Prostate gland (tissue), 2 donors: ENCODE measurements at regions not wholly inside any gene's neighbourhood (a gene's known extent, or its start where the extent isn't known, plus 50 kb on each side); places are given as distances from the start of the nearest gene placed in this dataset.

Experiments
- DNase-seq: peaks from one replicate; pipeline ENCODE4 v3.0.0-alpha.2; 2019; ENCODE audit warnings: low spot score
- H3K27ac ChIP-seq, 2 donors: fragments of 200-600 bp; sonication (generic); 2 replicates each; pipeline ENCODE4 v1.5.1; 2017 to 2019
- H3K27me3 ChIP-seq: fragments of 200-600 bp; sonication (generic); replicated peaks from 2 replicates; pipeline ENCODE4 v1.5.1; 2019; ENCODE audit not compliant: insufficient read depth
- H3K36me3 ChIP-seq, 2 donors: fragments of 200-600 bp; sonication (generic); 1 replicate in 1 of 2; 2 replicates in 1 of 2; pipeline versions ENCODE4 v1.5.1 to v1.8.1; 2017 to 2019
- H3K4me1 ChIP-seq: fragments of 200-600 bp; sonication (generic); replicated peaks from 2 replicates; pipeline ENCODE4 v1.5.1; 2019
- H3K4me3 ChIP-seq, 2 donors: fragments of 200-600 bp; sonication (generic); 2 replicates each; pipeline ENCODE4 v1.5.1; 2017 to 2019
- H3K9me3 ChIP-seq: fragments of 200-600 bp; sonication (generic); 2 replicates; pipeline ENCODE4 v1.5.1; 2017
- POLR2A ChIP-seq: fragments of 450-650 bp; IDR thresholded peaks from one replicate; pipeline ENCODE4 v1.6.1; 2016; ENCODE audit warnings: antibody characterized with exemption, mild to moderate bottlenecking
- POLR2AphosphoS5 ChIP-seq: sonication (generic); formaldehyde crosslinking; IDR thresholded peaks from one replicate; pipeline ENCODE4 v1.6.1; 2017; ENCODE audit warnings: antibody characterized with exemption
- WGBS: methylation state at CpG from one replicate; pipeline ENCODE4 v1.1.5; 2018; 5-methylcytosine and 5-hydroxymethylcytosine counted together
- intact Hi-C: fragments of 100-400 bp; cut with DNase I; formaldehyde crosslinking; loops from one replicate; pipeline ENCODE4 v1.14.2; 2022
- TF ChIP-seq, protein P1 (sequence below), 4 experiments: fragments of 200-600 bp in 2 of 4; fragments of 450-650 bp in 2 of 4; sonication (generic) in 2 of 4; IDR thresholded peaks; 1 replicate in 3 of 4; 2 replicates in 1 of 4; pipeline ENCODE4 v1.5.1; 2016 to 2019; ENCODE audit warnings: antibody characterized with exemption in 4 of 4, mild to moderate bottlenecking in 2 of 4, moderate library complexity in 2 of 4

DNA sequence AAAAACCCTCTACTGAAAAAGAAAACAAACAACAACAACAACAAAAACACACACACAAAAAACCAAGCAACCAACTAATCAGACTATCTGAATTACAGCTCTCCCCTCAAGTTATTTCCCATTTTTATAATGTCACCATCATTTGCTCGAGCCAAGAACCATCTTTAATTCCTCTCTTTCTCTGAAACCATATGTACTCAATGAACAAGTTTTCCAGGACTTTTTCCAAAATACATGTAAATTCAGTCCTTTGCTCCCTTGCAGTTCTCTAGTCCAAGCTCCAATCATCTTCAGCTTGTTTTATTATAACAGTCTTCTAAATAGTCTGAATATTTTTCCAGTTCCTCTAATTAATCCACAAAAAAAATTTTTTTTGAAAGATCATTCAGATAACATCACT lies 506.0 kb downstream of the NXPH1 start:
- Histone ChIP-seq H3K4me3 (no peak overlapping the region), H3K27ac (no peak overlapping the region), H3K36me3 (no peaks in the 10 kb centered on the region), H3K4me1 (no peaks in the 10 kb centered on the region), H3K9me3 (no peaks in the 10 kb centered on the region), H3K27me3 (no peaks in the 10 kb centered on the region)
- no peak for DNase-seq
- intact Hi-C loops: no loop called here
- WGBS: 67% methylated on average over 1 of the region's 1 CpG
- TF ChIP-seq POLR2A (no peak), POLR2AphosphoS5 (no peak)
- TF ChIP-seq, protein P1, sequence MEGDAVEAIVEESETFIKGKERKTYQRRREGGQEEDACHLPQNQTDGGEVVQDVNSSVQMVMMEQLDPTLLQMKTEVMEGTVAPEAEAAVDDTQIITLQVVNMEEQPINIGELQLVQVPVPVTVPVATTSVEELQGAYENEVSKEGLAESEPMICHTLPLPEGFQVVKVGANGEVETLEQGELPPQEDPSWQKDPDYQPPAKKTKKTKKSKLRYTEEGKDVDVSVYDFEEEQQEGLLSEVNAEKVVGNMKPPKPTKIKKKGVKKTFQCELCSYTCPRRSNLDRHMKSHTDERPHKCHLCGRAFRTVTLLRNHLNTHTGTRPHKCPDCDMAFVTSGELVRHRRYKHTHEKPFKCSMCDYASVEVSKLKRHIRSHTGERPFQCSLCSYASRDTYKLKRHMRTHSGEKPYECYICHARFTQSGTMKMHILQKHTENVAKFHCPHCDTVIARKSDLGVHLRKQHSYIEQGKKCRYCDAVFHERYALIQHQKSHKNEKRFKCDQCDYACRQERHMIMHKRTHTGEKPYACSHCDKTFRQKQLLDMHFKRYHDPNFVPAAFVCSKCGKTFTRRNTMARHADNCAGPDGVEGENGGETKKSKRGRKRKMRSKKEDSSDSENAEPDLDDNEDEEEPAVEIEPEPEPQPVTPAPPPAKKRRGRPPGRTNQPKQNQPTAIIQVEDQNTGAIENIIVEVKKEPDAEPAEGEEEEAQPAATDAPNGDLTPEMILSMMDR (IDR thresholded peaks at IDR 0.05): no peak

DNA sequence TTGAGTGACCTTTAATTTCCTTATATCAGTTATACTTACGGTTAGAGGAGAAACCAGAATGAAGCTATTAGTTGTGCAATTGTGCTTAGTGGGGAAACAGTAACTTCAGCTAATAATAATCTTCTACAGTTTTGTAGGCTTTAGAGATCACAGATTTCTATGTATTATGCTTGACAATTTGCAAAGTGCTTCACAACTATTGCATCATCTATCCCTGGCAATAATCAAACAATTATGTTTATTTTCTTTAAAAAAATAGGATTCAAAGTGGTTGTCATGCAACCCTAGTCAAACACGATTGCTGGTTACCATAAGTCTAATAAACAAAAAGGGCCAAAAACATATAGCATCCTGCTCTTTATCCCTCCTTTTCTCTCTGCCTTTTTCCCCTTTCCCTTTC lies 530.3 kb downstream of the NXPH1 start:
- DNase-seq: no peak
- Histone ChIP-seq H3K4me1 (no peaks in the 10 kb centered on the region), H3K36me3 (no peaks in the 10 kb centered on the region), H3K27ac (no peak overlapping the region), H3K9me3 (no peaks in the 10 kb centered on the region), H3K27me3 (no peaks in the 10 kb centered on the region), H3K4me3 (no peak overlapping the region)
- TF ChIP-seq POLR2AphosphoS5: no peak
- TF ChIP-seq, protein P1 (IDR thresholded peaks at IDR 0.05): no peak
- no peak for TF ChIP-seq POLR2A
- 81% methylated on average over 2 of the region's 2 CpGs for WGBS
- intact Hi-C loops: no loop called here

DNA sequence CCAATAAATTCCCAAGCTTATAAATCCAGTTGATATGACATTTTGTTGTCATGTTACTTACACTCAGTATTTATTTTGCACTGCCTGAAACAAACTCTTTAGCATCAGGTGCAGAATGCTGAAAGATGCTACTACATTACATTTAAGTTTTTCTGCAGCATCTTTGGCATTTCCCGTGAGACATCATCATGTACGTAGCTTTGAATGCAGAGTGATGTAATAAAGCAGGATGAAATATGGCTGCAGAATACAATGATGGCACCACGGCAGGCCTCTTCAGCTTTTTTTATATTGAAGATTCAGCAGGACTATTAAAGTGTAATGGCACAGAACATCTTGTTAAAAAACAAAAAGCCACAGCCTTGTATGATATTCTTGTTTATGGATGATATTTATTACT lies 531.8 kb downstream of the NXPH1 start:
- Histone ChIP-seq H3K4me1 (no peaks in the 10 kb centered on the region), H3K4me3 (no peak overlapping the region), H3K9me3 (no peaks in the 10 kb centered on the region), H3K27me3 (no peaks in the 10 kb centered on the region), H3K36me3 (no peaks in the 10 kb centered on the region), H3K27ac (no peak overlapping the region)
- WGBS: 77% methylated on average over 3 of the region's 3 CpGs
- DNase-seq: no peak
- TF ChIP-seq POLR2AphosphoS5 (no peak), POLR2A (no peak)
- TF ChIP-seq, protein P1 (IDR thresholded peaks at IDR 0.05): no peak
- intact Hi-C loops: no loop called here

DNA sequence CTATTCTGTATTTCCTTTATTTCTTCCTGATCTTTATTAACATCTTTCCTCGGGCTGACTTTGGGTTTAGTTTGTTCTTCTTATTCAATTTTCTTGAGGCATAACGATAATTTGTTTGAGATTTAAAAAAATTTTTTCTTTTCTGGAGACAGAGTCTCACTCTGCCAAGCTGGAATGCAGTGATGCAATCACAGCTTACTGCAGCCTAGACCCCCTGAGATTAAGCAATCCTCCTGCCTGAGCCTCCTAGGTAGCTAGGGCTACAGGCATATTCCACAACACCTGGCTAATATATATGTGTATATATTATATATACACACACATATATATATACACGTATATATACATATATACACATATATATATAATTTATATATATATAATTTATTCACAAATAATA lies 540.2 kb downstream of the NXPH1 start:
- no peaks in the 10 kb centered on the region for H3K4me1 ChIP-seq
- no peaks in the 10 kb centered on the region for H3K27me3 ChIP-seq
- 66% methylated on average over 3 of the region's 3 CpGs for WGBS
- no peaks in the 10 kb centered on the region for H3K36me3 ChIP-seq
- TF ChIP-seq, protein P1 (IDR thresholded peaks at IDR 0.05): no peak
- no peak for TF ChIP-seq POLR2A
- no peak for TF ChIP-seq POLR2AphosphoS5
- intact Hi-C loops: no loop called here
- no peak overlapping the region for H3K27ac ChIP-seq
- no peak for DNase-seq
- no peak overlapping the region for H3K4me3 ChIP-seq
- no peaks in the 10 kb centered on the region for H3K9me3 ChIP-seq

DNA sequence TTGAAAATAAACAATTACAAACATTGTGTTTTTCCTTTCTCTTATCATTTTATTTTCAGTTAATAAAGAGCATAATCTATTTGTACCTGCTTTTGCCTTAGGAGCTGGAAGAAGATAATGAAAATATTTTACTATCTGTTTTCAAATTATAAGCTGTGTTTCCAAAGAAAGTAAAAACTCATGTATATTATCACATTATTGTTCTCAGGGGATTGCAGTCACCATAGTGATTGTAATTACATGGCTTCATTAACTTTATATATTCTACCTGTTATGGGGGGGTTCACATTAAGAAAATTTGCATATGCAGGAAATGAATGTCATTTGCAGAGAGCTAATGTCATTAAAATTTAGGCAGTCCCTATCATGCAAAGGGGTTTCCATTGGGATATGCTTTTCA lies 542.3 kb downstream of the NXPH1 start:
- H3K4me1 ChIP-seq: no peaks in the 10 kb centered on the region
- no peaks in the 10 kb centered on the region for H3K27me3 ChIP-seq
- H3K4me3 ChIP-seq: no peak overlapping the region
- DNase-seq: no peak
- no peaks in the 10 kb centered on the region for H3K9me3 ChIP-seq
- no peaks in the 10 kb centered on the region for H3K36me3 ChIP-seq
- no peak overlapping the region for H3K27ac ChIP-seq
- TF ChIP-seq, protein P1 (IDR thresholded peaks at IDR 0.05): no peak
- TF ChIP-seq POLR2AphosphoS5: no peak
- no peak for TF ChIP-seq POLR2A
- intact Hi-C loops: no loop called here
